Upper lobe of left lung (tissue), 6 donors: ENCODE measurements at regions not wholly inside any gene's neighbourhood (a gene's known extent, or its start where the extent isn't known, plus 50 kb on each side); places are given as distances from the start of the nearest gene placed in this dataset.

Experiments
- ATAC-seq, 2 donors: fragments of 200-7000 bp; cut with Tn5 transposase; one replicate each; pipeline ENCODE4 v1.9.1; 2022; ENCODE audit warnings: mild to moderate bottlenecking in 2 of 2, moderate library complexity in 2 of 2; ENCODE audit not compliant: low FRiP score in 2 of 2
- DNase-seq, 2 donors: peaks; one replicate each; pipeline ENCODE4 v3.0.0-alpha.2; 2019 to 2020
- H3K27ac ChIP-seq, 4 donors: fragments of 200-600 bp; sonication (generic); one replicate each; pipeline ENCODE4 v1.5.1; 2016 to 2019
- H3K27me3 ChIP-seq, 4 donors: fragments of 200-600 bp; sonication (generic); one replicate each; pipeline ENCODE4 v1.5.1; 2017 to 2019
- H3K36me3 ChIP-seq, 4 donors: fragments of 200-600 bp; sonication (generic); one replicate each; pipeline ENCODE4 v1.5.1; 2016 to 2019
- H3K4me1 ChIP-seq, 4 donors: fragments of 200-600 bp; sonication (generic); one replicate each; pipeline ENCODE4 v1.5.1; 2018 to 2019
- H3K4me3 ChIP-seq, 4 donors: fragments of 200-600 bp; sonication (generic); one replicate each; pipeline ENCODE4 v1.5.1; 2017 to 2019; ENCODE audit warnings: mild to moderate bottlenecking in 2 of 4, moderate library complexity in 1 of 4
- H3K9me3 ChIP-seq, 4 donors: fragments of 200-600 bp; sonication (generic); one replicate each; pipeline ENCODE4 v1.5.1; 2018 to 2019
- CTCF ChIP-seq, 6 experiments: fragments of 450-650 bp in 4 of 6; fragments of 200-600 bp in 2 of 6; sonication (generic) in 2 of 6; IDR thresholded peaks; one replicate each; pipeline ENCODE4 v1.5.1; 2016 to 2019; ENCODE audit warnings: antibody characterized with exemption in 6 of 6
- EP300 ChIP-seq, 4 donors: sonication (generic); formaldehyde crosslinking; IDR thresholded peaks; one replicate each; pipeline ENCODE4 v1.5.1; 2017; ENCODE audit warnings: antibody characterized with exemption in 4 of 4, control low read depth in 2 of 4
- POLR2A ChIP-seq, 4 donors: fragments of 450-650 bp; IDR thresholded peaks; one replicate each; pipeline ENCODE4 v1.5.1; 2016 to 2017; ENCODE audit warnings: antibody characterized with exemption in 4 of 4, mild to moderate bottlenecking in 2 of 4
- POLR2AphosphoS5 ChIP-seq, 2 donors: sonication (generic); formaldehyde crosslinking; IDR thresholded peaks; one replicate each; pipeline ENCODE4 v1.5.1; 2017; ENCODE audit warnings: antibody characterized with exemption in 2 of 2
- WGBS, 2 donors: methylation state at CpG; one replicate each; pipeline ENCODE4 v1.1.5; 2017 to 2018; 5-methylcytosine and 5-hydroxymethylcytosine counted together
- donor health status: DM: no; HTN: no; CAD: no; lungs with moderate emphysema.
- donor health status: DM: no; HTN: yes; CAD: no; lungs with severe emphysema.

DNA sequence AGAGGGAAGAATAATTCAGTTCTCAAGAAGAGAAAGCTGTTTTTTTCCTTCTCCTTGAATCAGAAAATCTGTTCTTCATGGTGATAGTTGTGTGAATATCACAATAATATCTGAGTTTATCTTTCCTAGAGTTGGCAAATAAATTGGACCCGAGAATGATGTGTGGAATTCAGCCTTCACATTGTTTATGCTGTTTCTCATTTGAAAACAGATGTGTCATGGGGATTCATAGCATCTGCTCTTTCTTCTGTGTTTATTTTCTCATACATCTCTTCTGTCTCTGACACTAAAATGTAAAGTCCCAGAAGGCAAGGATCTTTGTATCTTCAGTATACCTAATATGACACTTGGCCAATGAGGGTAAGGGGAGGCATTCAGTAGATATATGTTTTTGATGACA, 103.6 kb upstream of the SGK1 start:
- Histone ChIP-seq H3K4me3 (no peak overlapping the region), H3K27ac (no peak overlapping the region), H3K4me1 (peaks cover 0 to 13% (median 4%) of the 10 kb centered on the region in 4 donors), H3K9me3 (no peaks in the 10 kb centered on the region), H3K36me3 (no peaks in the 10 kb centered on the region), H3K27me3 (no peaks in the 10 kb centered on the region)
- WGBS, 2 donors: 56 to 68% methylated on average over 1 of the region's 1 CpG
- TF ChIP-seq EP300 (IDR thresholded peaks at IDR 0.05) (no peak), POLR2A (IDR thresholded peaks at IDR 0.05) (no peak), POLR2AphosphoS5 (IDR thresholded peaks at IDR 0.05) (no peak), CTCF (IDR thresholded peaks at IDR 0.05) (no peak)
- DNase-seq: no peak
- no peak for ATAC-seq

DNA sequence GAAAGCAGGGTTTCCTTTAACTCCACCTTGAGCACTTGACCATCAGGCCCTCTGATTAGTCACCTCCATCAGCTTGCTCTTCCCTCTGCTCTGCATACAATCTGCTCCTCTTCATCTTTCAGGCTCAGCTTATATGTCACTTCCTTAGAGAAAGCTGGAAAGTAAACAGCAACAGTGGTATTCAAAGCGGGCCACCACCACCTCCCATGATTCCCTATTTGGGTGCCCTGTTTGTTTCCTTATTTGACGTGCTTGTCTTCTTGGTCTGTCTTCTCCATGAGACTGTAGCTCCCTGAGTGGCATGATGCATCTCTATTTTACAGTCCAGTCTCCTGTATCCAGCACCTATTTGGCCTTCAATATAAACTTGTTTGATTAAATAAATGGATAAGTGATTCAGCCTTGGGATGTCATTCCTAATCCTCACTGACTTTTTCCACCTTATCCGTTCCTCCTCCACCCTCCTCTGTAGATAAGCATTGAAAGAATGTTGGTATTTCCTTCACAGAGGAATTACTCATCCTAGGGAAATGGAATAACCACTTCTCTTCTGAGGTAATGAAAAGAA, 102.8 kb upstream of the SGK1 start:
- Histone ChIP-seq H3K27ac (peak overlapping the region in 1 of 4 donors; percentile 42), H3K36me3 (no peaks in the 10 kb centered on the region), H3K27me3 (no peaks in the 10 kb centered on the region), H3K4me3 (no peak overlapping the region), H3K9me3 (no peaks in the 10 kb centered on the region), H3K4me1 (peaks cover 0 to 13% (median 4%) of the 10 kb centered on the region in 4 donors)
- ATAC-seq (peak in 1 of 2 donors; percentile 38), DNase-seq (no peak)
- TF ChIP-seq POLR2AphosphoS5 (IDR thresholded peaks at IDR 0.05) (no peak), CTCF (IDR thresholded peaks at IDR 0.05) (no peak), POLR2A (IDR thresholded peaks at IDR 0.05) (no peak), EP300 (IDR thresholded peaks at IDR 0.05) (no peak)
- WGBS, 2 donors: 58 to 60% methylated on average over 3 of the region's 3 CpGs

DNA sequence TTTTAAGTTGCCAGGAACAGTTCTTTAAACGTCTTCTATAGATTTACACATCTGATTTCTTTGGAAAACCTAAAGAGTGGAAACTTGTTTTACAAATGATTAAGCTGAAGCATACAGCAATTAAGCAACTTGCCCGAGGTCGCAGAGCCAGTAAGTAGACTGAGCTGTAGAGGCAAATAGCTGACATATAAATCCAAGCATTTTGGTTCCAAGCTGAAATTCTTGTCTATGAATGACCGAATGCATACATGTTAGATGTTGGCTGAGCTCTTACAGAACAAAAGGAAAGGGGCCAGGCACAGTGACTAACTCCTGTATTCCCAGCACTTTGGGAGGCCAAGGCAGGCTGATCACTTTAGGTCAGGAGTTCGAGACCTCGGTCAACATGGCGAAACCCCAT, 101.8 kb upstream of the SGK1 start:
- peaks cover 0 to 13% (median 3%) of the 10 kb centered on the region in 4 donors for H3K4me1 ChIP-seq
- ATAC-seq (no peak), DNase-seq (no peak)
- 83 to 89% methylated on average over 7 of the region's 7 CpGs for WGBS, 2 donors
- H3K9me3 ChIP-seq: no peaks in the 10 kb centered on the region
- H3K27me3 ChIP-seq: no peaks in the 10 kb centered on the region
- H3K27ac ChIP-seq: no peak overlapping the region
- TF ChIP-seq EP300 (IDR thresholded peaks at IDR 0.05): no peak
- no peak for TF ChIP-seq POLR2AphosphoS5 (IDR thresholded peaks at IDR 0.05)
- no peak for TF ChIP-seq POLR2A (IDR thresholded peaks at IDR 0.05)
- no peak for TF ChIP-seq CTCF (IDR thresholded peaks at IDR 0.05)
- no peaks in the 10 kb centered on the region for H3K36me3 ChIP-seq
- no peak overlapping the region for H3K4me3 ChIP-seq

DNA sequence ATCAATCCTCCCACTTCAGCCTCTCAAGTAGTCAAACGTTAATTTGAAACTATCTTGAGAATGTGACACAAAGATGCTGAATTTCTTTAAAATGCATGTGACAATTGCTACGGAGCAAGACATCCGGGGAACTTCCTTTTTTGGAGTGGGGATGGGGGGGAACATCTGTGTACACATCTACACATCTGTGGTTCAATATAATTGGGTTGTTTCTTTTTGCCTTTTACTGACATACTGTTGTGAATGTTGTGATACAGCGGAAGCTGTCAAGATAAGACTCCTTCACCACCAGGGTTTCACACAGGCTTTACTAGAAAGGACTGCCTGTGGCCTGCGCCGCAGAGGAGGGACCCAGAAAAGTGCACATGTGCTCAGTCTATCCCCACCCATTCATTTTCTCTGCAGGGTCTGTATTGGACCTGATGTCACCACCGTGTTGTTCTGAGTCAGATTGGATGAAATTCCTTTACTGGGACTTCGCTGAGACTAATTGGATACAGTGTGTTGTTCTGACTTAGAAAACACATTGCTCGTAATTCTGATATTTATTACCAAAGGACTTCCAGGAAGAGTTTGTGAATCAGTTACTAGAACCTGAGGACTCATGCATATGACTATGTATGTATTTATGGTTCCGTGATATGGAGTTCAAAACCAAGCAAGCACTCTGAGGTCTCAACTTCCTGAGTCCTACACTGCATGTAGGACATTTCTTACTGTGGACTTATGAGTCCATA, 98.7 kb upstream of the SGK1 start:
- Histone ChIP-seq H3K4me3 (no peak overlapping the region), H3K9me3 (no peaks in the 10 kb centered on the region), H3K4me1 (peaks cover 0 to 13% (median 2%) of the 10 kb centered on the region in 4 donors), H3K36me3 (no peaks in the 10 kb centered on the region), H3K27ac (no peak overlapping the region), H3K27me3 (no peaks in the 10 kb centered on the region)
- TF ChIP-seq POLR2AphosphoS5 (IDR thresholded peaks at IDR 0.05) (no peak), EP300 (IDR thresholded peaks at IDR 0.05) (no peak), CTCF (IDR thresholded peaks at IDR 0.05) (no peak), POLR2A (IDR thresholded peaks at IDR 0.05) (no peak)
- DNase-seq (no peak), ATAC-seq (no peak)
- WGBS, 2 donors: 71 to 81% methylated on average over 10 of the region's 10 CpGs
